COLO829 (cell line): ENCODE measurements at regions not wholly inside any gene's neighbourhood (a gene's known extent, or its start where the extent isn't known, plus 50 kb on each side); places are given as distances from the start of the nearest gene placed in this dataset.
A peak's percentile ranks its signal among the peaks of the same experiment; 100 is the strongest.

Experiments
- DNase-seq: peaks from one replicate; pipeline ENCODE4 v3.0.0; 2012; ENCODE audit warnings: low spot score

DNA sequence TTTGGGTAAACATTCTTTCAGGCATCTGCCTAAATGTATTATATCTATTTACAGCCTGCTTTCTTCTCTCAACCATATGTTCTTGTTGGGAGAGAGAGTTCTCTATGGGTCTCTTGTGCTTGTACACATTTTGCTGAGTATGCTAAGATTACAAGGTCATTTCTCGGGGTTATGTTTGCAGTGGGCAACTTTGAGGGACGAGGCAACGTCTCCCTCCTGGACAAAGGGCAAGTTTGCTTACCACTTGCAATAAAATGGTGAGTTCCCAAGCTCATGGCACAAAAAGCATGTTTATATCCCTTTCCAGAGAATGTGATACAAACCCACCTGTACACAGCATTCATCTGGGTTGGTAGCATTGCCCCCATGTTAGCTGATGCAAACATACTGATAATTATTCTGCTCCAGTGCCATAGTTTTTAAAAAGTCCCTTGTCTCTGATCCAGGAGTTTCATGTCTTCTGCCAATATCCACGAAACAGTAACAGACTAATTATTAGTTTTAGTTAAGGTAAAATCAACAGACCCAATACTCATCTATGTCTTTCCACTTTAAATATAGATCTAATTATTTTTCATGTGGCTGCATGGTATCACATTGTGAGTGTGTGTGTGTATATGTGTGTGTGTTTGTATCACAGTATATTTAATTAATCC is 84.2 kb upstream of the MAPK4 start:
- DNase-seq, result no peak

DNA sequence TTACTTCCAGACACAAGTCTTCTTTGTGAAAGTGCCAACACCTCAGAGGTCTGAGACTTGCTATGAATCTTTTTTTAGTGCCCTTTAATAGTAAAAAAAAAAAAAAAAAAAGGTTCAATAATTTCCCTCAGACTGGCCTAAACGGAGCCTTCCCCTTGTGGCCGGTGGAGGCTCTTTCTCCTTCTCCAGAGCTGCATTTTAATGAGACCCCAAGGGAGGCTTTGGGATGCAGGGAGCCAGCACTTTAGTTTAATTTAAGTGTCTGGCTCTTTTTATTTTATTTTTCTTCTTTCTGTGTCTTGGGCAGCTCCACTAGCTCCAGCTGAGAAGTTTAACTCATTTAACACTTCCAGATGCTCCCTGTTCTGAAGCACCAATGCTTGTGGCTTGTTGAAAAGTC is 67.8 kb upstream of the MAPK4 start:
- DNase-seq, result no peak

DNA sequence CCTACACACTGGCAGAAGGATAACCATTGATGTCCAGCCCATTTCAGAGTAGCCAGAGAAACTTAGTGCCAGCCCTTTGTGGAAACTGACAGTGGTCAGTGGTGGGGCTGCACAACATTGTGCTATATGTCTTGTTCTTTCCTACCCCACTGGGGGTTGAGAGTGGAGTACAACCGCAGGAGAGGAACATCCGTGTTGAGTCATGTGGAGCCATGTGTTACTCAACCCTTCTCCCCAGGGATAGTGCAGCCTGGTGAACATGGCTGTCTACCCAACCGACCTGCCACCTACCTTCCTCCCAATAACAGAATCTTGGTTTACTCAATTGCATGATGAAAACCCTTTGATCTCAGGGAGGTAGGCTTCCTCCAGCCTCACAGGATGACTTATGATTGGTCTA is 65.3 kb upstream of the MAPK4 start:
- no peak for DNase-seq

DNA sequence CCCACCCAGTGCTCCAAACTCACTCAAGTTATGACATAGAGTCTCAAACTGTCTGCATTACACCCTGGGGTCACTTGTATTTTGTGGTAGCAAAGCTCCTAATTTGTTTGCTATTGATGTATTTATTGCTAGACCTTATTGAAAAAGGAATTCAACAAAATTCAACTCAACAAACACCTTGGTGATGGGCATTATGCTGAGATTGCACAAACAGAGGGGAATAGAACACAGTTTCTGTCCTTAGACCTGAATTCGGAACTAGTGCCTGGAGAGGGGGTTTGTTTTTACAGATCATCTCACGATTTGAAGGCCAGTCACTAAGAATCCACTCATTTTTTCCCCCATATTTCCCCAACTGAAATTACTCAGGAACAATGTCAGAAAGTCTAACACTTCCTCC is 53.5 kb upstream of the MAPK4 start:
- DNase-seq, result no peak

DNA sequence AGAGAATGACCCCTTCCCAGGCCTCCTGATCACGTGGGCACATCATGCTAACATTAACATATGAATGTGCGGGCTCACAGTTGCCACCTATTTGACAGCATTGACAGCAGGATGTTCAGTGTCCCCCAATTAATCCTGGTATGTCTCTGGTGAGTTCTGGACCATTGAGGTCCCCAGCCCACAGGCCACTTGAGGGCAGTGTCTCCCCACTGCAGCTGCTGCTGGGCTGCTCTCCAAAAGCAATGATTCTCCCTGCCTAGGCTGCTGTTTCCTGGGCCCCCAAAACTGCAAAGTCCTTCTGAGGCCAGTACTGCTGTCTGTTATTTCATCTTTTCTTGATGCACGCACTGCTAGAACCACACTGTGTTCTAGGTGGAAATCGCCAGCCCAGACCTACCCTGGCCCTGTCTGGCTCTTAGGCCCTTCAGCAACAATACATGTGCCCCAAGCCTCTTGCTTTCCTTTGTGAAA is 52.7 kb upstream of the MAPK4 start:
- DNase-seq, result peak; percentile 55

DNA sequence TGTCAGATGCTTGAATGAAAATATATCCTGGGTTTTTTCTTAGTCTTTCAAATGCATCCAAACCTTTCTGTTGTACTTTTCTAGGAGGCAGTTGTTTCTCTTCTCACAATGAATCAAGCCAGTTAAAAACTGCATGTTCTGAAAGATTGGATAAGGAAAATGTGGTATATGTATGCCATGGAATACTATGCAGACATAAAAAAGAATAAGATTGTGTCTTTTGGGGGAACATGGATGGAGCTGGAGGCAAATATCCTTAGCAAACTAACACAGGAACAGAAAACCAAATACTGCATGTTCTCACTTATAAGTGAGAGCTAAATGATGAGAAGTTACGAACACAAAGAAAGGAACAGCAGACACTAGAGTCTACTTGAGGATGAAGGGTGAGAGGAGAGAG is 51.7 kb upstream of the MAPK4 start:
- DNase-seq, result no peak

DNA sequence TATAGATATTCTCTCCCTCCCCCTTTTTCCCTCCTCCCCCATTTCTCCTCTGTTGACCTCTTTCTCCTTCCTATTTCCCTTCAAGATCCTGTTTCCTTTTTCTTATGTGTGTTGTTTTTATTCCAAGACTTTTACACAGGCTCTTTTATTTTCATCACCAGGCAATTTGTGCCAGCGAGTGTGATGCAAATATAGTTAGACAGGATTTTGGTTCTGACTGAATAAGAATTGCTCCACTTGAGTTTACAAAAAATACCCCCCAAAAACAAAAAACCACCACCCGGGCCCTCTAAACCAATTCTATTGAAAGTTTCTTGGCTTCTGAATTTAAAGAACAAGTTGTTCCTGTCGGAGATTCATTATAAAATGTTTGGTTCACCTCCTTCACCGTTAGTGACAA is 50.9 kb upstream of the MAPK4 start:
- DNase-seq, result no peak
